OCI-M1 (cell line): ENCODE measurements at regions not wholly inside any gene's neighbourhood (a gene's known extent, or its start where the extent isn't known, plus 50 kb on each side); places are given as distances from the start of the nearest gene placed in this dataset.

Experiments
- DNase-seq: peaks from one replicate; lab custom pipeline; 2025; lab: John Stamatoyannopoulos, UW

DNA sequence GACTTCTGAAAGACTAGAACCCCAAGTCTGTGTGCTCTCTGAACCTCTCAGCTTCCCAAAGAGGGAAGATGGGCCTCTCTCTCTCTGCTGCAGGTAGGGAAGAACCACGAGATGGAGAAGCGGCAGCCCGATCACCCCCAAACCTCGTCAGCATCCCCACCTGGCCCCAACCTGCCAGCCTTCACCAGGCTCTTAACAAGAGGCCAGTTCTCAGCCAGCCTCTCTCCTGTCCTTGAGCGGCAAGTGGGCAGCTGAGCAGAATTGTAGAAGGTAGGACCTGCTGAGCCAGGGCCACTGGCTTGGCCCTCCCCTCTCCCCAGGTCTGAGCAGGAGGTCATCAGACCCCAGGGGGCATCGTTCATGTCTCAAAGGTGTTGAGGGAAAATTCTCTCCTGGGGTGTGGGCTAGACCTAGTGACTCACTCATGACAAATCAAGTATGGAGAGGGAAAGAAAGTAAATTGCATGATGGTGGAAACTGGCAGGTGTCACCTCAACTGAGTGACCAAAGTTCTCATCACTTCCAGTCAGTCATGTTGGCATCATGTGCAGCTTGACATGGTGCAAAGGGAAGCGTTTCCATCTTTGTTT lies 92.0 kb upstream of the GPR26 start:
- DNase-seq, result no peak

DNA sequence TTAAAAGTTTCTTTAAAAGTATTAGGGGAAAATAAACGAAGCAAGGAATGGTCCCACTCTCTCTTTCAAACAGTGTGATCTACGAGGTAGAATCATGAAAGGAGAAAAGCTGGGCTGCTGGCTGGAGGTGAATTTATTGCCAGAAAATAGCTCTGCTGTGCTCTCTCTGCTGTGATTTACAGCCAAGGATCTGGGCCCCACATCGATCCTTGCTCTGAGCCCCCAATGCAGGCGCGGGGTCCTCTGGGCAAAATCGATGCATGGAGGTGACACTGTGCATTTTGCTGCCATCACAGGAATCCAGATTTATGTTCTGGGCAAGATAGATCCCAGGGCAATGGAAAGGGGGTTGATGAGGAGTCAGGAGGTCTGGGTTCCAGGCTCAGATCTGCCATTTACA lies 91.0 kb upstream of the GPR26 start:
- DNase-seq, result no peak

DNA sequence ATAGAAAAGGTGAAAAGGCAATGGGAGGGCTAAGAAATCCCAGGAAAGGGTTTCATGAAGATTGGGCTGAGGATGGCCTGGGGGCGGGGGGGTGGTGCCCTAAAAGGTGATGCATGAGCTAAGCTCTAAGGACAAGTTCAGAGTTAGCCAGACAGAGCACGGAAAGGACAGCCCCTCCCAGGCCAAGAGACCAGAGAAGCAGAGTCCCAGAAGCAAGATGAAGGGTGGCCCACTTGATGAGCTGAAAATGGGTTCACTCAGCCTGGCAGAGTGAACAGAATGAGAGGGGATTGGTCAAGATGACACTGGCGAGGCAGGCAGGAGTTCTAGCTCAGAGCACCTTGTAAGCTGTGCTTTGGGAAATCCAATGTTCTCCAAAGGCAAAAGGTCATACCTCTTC lies 89.4 kb upstream of the GPR26 start:
- no peak for DNase-seq

DNA sequence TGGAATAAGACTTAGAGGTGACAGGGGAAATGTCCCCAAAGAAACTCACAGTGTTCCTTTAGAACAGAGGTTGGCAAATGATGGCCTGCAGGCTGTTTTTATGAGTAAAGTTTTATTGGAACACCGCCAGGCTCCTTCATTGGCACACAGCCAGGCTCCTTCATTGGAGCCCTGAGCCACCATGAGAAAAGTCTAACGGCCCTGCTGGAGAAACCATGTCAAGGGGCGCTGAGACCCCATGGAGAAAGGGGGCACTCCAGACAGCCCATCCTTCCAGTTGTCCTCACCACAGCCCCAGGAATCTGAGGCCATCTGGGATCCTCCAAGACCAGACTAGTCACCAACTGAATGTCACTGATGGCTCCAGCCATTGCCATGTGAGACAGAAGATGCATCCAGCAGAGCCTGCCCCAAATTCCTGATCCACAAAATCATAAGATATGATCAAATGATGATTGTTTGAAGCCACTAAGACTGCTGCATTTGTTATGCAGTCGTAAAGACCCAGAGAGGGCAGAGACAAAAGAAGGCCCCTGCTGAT lies 88.2 kb upstream of the GPR26 start:
- DNase-seq, result no peak

DNA sequence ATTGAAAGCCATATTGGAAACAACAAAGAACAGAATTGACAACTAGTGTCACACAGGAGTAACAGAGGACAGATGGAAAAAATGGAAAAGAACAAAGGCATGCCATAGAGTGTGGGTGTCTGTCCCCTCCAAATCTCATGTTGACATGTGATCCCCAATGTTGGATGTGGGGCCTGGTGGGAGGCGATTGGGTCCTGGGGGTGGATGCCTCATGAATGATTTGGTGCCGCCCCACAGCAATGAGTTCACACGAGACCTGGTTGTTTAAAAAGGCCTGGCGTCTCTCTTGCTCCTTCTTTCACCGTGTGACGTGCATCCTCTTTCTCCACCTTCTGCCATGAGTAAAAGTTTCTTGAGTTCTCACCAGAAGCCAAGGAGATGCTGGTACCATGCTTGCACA lies 87.4 kb upstream of the GPR26 start:
- DNase-seq, result no peak

DNA sequence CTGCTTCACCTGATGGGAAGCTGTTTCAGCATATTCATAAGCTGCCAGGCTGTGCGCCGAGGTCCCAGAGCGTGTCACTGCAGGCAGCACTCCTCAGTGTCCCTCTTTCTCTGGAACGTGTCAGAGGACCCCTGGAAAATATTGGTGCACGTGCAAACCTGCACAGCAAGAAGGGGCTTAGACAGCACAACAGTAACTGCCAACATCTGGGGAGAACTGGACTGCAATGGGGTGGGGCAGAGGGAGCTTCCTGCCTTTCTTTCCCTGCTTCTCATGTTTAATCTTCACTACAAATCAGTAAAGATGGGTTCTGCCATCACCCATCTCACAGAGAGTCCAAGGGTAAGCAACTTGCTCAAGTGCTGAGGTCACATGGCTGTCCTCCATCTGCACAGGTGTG lies 86.5 kb upstream of the GPR26 start:
- no peak for DNase-seq

DNA sequence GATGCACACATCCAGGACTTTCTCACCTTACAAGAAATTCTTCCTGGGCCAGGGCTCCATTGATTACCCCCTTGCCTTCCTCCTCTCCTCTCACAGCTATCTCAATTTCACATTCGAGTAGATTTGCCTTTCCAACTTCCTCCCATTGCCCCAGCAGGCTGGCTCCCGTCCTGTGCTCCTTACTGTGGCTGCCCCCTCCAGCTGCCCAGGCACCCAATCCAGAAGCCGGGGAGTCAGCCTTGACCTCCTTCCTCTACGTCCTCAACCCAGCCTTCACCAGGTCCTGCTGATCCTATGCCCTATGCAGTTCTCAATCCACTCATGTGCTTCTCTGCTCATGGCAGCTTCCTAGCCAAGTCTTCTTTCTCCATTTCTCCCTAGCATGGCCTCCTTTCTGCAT lies 85.7 kb upstream of the GPR26 start:
- no peak for DNase-seq

DNA sequence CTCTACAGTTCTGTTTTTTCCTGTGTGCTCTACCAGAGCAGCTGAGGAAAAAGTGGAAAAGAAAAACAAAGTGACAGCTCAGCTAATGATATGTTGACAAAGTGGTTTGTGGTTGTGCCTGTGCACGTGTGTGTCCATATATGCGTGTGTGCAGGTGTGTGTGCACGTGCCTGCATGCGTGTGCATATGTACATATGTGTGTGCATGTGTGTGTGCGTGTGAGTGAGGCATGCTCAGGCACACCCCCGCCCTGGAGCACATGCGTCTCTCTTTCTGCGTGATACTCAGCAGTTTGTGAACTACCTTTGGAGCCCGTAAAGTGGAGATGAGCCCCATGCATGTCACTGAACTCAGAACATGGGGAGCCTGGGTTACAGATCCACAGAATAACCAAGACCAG lies 84.5 kb upstream of the GPR26 start:
- no peak for DNase-seq

DNA sequence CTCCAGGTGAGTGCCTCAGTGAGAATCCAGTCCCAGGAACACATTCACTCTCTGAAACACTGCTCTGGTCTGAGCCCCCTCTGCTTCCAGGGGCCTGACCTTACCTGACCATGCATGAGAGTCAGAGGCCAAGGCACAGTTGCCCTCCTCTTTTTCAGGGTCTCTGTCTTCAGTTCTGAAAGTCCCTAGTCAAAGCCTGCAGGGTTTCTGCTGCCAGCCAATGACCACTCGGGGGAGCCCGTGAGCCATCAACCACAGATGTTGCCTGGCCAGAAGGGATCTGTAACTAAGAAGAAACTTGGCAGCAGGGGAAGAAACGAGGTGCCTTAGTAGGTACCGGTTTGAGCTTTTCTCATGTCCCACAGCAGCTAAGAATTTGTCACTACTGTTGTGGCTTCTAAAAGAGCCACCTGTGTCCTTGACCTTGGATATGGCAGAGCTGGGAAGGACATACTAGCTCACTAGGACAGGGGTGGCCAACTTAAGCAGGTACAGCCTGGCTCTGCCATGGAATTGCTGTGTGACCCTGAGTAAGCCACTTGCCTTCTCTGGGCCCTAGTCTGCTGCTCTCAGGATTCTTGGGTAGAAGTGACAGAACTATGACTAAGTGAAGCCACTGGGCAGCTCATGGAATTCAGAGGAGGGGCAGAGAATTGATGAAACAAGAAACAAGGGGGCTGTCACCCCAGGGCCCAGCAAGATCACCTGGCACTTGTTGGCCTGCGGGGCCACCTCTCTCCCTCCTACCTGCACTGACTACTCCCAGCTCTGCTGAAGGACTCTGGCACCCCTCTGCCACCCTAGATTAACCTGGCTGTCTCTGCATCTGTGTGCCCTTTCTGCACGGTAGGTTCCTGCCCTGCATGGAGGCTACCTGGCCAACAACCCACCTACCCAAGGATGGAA lies 83.8 kb upstream of the GPR26 start:
- DNase-seq, result peak; percentile 84

DNA sequence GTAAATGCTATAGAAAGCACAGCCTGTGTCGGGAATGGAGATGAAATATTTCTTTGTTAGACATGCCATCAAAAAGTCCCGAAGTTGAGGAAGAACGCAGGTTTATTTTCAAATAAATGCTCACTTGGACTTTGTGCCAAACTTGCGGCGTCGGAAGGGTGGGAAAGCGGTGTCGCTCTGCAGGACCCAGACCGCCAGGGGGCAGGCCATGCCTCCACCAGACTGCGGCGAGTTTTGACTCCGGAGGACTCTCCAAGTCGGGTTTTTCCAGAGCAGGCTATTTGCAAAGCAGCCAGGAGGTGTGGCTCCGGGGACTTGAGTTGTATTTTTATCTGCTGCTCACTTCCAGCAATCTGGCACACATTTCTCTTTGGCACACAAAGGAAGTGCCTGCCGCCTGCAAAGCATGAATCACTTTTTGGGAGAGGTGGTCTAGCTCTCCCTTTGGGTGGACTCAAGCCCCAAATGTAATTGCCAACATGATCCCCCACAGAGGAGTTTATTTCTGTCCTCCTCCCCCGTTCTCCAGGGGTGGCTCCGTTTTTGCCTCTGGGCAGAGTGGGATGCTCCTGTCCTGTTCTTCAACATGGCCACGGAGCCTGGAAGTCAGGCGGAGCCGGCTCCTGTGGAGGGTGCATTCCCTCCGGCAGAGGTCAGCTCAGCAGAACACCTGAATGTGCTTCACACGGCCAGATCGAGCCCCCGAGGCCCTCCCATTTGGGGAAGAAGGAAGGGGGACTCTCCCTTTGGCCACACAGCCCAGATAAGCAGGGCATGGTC lies 82.3 kb upstream of the GPR26 start:
- peak; percentile 8 for DNase-seq

DNA sequence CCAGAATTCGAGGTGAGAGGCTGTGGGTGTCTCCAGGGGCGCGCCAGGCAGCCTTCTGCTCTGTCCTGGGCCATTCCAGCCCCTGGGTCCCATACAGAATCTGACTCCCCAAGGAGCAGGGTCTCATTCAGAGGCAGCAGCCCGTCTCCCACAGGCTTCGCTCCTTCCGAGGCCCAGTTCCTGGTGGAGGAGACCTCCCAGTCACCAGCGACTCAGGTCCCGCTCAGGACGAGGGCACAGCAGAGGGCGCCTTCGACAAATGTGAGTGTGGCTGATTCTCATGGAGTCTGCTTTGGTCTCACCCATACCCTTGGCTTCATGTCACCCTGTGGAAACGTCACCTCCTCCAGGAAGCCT lies 81.8 kb upstream of the GPR26 start:
- no peak for DNase-seq

DNA sequence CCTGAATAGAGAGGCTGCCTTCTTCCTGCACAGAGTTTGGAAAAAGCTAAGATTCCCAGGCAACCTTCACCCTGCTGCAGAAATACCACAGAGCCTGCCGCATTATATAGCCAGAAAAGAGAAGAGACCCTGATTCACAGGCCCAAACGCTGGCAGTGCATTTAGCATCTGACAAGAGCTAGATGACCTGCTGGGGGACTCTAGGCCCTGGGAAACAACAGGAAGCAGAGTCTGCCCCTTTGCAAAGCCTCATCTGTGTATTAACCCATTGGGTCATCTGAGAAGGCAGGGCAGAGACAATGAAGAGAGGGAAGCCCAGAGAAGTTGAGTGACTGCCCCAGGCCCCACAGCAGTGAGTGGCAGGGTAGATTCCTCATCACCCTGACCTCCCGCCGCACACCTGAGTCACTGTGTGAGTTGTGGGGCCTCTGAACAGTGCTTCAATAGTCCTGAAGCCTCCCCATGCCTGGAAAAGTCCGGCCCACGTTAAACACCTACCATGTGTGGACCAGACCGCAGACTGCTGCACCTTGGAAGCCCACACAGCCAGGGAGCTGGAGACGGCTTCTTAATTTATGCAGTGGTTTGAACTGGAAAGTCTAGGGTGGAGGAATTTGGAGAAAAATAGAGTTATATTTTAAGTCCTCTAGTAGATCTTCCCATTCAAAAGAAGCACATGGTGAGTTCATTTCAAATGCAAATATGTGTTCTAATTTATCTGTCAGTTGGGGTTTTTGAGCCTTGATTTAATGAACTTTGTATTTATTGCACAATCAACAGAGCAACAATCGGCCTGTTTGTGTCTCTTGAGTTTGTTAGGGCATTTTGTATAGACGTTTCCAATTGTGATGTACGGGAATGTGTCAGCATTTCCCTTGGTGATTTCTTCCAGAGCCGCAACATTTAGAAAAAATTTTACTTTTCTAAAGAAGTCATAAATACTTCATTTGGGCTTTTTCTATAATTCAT lies 80.4 kb upstream of the GPR26 start:
- DNase-seq, result no peak

DNA sequence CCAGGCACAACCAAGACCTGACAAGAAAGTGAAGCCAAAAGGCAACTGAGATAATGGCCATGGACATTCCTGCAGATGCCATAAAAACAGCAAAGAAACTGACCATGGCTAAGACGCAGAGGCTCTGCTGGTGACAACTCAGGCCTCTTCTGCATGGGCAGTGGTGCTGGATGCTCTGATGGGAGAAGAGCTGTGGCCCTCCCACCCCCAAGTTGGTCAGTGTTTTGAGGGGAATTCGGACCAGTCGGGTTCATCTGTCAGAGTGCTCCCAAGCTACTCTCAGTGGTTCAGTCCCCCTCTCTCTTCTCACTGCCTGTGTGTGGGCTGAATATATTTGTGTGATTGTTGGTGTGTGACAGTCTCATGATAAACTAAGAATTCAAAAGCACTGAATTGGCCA lies 79.0 kb upstream of the GPR26 start:
- DNase-seq, result no peak

DNA sequence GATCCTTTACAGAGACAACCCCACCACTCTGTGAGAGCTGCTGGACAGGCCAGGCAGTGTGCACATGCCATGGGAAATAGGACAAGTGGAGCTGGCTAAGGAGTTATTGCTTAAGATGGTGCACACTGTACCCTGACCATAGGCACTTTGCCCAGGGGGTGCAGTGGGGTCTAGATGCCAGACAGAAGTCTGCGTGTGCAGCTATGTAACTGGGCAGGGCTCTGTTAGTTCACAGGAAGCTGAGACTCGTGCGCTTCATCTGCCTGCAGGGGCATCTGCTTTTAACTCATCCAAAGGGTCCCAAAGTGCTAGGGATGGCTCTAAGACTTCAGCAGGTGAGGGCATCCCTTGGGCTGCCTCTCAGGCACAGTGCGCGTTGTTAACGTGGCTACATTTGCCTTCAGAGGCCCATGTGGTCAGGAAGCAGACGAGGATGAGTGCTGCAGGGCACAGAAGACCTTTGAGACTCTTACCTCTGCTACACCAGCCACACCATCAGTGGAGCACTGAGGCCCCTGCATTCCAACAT lies 77.7 kb upstream of the GPR26 start:
- DNase-seq, result no peak

DNA sequence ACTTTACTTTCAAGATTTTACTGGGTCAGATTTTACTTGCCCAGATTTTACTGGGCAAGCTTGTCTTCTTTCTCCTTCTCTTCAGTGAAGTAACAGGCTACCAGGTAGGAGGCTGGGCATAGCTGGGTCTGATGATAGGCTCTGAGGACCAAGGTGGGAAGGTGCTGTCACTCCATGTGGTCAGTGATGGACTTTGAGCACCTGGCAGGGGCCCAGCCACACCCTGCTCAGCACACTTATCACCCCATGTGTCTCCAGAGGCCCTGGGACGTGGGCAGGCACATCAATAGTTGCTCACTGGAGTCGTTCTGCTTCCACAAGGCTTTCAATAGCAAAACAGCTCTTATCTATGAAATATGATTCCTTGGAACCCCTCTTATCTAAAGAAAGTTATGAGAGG lies 70.5 kb upstream of the GPR26 start:
- no peak for DNase-seq

DNA sequence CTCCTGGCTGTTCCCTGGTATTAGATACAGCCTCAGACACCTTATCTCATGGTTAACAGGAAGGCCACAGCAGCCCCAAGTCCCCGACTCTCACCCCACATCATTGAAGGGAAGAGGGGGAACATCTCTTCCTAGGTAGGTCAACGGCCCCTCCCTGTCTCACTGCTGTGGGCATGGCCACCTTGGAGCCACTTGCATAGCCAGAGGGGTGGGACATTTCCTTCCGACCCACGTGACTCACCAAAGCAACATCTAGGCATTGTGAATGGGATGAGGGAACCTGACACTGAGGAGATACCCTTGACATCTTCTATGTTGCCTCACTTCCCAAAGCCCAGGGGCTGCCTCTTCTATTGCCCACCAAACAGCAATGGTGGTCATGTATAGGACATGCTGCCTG lies 68.5 kb upstream of the GPR26 start:
- no peak for DNase-seq

DNA sequence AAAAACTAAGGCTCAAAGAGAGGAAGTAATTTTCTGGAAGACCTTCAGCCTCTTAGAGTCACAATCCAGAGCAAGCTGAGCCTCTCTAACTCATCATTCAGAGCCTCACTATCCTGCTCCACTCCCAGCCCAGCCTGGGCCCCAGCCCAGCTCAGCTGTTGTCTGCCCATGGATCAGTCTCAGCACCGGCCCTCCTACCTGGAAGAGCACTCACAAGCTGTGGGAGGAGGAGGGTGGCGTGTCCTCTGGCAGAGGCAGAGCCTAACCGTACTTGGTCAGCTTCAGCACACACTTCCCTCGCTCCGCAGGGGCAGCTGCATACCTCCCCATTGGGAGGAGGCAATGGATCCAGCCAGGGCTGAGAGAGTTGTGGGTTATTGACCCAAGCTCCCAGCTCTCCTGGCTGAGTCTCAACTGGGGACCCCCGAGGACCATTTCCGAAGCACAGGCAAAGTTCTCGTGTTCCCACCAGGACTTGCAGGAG lies 66.7 kb upstream of the GPR26 start:
- no peak for DNase-seq

DNA sequence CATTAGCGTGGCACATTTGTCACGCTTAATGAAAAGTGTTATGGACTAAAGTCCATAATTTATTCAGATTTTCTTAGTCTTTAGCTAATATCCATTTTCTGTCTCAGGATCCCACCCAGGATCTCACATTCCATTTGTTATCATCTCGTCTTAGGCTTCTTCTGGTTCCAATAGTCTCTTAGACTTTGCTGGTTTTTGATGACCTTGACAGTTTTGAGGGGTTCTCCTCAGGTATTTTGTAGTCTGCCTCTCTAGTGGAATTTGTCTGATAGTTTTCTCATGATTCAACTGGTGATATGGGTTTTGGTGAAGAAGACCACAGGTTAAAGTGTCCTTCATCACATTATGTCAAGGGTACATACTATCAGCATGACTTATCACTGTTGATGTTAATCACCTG lies 66.0 kb upstream of the GPR26 start:
- no peak for DNase-seq

DNA sequence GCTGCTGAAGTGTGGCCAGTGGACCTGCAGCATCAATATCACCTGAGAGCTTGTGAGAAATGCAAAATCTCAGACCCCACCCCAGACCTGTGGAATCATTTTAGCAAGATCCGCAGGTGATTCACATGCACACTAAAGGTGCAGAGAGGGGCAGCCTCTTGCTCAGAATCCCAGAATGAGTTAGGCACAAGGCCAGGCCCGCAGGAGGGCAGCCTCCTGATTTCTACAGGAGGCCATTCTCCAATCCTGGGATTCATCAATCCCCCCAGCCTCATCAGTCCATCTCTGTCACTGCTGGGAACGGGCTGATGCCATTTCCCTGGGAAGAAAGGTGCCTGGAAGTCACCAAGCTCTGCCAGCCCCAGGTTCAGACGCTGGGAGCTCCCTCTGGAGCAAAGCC lies 63.0 kb upstream of the GPR26 start:
- no peak for DNase-seq

DNA sequence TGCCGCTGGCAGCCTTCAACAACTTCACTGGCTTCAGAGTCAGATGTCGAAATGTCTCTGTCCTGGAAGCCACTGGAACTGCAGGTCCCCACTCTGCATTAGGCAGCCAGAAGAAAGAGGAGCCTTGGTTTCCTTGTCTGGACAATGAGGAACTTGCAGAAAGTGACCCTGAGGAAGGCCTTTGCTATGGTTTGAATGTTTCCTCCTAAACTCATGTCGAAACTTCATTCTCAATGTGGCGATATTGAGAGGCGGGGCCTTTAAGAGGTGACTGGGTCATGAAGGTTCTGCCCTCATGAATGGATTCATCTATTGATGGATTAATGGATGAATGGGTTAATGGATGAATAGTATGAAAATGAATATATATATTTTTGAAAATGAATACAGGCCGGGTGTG lies 61.6 kb upstream of the GPR26 start:
- DNase-seq, result no peak

DNA sequence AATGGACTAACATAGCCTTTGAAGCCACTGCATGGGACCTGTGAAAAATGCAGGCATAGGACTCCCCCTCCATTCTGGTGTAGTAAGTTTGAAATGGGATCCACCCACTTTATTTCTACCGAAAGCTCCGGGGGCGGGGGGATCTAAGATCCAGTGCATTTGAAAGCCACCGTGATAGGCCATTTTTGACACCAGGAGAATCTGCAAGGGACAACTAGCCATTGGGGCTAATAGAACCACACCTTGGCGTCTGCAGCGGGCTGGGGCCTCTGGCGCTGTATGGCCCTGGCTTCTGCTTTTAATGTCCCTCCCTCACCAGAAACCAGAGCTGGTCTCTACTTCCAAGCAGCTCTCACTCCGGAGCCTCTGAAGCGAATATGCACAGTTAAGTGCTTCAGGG lies 60.1 kb upstream of the GPR26 start:
- no peak for DNase-seq
